Esophagus squamous epithelium (tissue), 4 donors: ENCODE measurements at regions not wholly inside any gene's neighbourhood (a gene's known extent, or its start where the extent isn't known, plus 50 kb on each side); places are given as distances from the start of the nearest gene placed in this dataset.

Experiments
- CTCF ChIP-seq, 6 experiments: fragments of 450-650 bp in 4 of 6; fragments of 200-600 bp in 2 of 6; sonication (generic) in 2 of 6; IDR thresholded peaks; one replicate each; pipeline ENCODE4 v1.5.1; 2016 to 2019; ENCODE audit warnings: antibody characterized with exemption in 6 of 6, mild to moderate bottlenecking in 4 of 6, moderate library complexity in 4 of 6
- POLR2A ChIP-seq, 4 donors: fragments of 450-650 bp; IDR thresholded peaks; one replicate each; pipeline ENCODE4 v1.6.1; 2017; ENCODE audit warnings: antibody characterized with exemption in 4 of 4, mild to moderate bottlenecking in 4 of 4, moderate library complexity in 3 of 4

DNA sequence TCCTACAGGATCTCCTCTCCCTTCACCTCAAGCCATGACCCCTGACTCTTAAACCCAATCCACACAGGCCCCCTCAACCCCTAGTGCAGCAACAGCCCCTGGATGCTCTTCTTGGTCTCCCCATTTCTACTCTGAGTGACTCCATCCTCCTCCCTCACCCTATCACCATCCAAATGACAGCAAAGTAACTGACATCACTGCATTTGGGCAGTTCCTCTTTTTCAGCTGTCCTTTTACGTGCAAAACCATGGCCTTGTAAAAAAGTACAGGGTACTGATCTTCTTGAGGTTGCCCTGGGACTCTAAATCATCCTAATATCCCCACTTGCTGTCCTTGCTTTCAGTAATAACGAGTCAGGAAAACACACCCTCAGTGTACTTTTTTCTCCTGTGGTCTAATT lies 454.9 kb downstream of the ADRA2A start:
- TF ChIP-seq CTCF (IDR thresholded peaks at IDR 0.05) (no peak), POLR2A (IDR thresholded peaks at IDR 0.05) (no peak)
